Osteocyte (in vitro differentiated cells): ENCODE measurements at regions not wholly inside any gene's neighbourhood (a gene's known extent, or its start where the extent isn't known, plus 50 kb on each side); places are given as distances from the start of the nearest gene placed in this dataset.

ENCODE experiments used
- DNase-seq: peaks from one replicate; pipeline ENCODE4 v3.0.0; 2021; ENCODE audit warnings: mixed read lengths; ENCODE audit not compliant: unreplicated experiment; ENCODE audit errors: extremely low spot score
- H3K27ac Mint-ChIP-seq: one replicate; pipeline ENCODE4 v1.8.0; 2021; ENCODE audit warnings: mild to moderate bottlenecking, mixed read lengths; ENCODE audit not compliant: unreplicated experiment
- H3K27me3 Mint-ChIP-seq: one replicate; pipeline ENCODE4 v1.8.0; 2021; ENCODE audit warnings: mixed read lengths; ENCODE audit not compliant: unreplicated experiment
- H3K36me3 Mint-ChIP-seq: one replicate; pipeline ENCODE4 v1.8.0; 2021; ENCODE audit warnings: mixed read lengths; ENCODE audit not compliant: unreplicated experiment
- H3K4me1 Mint-ChIP-seq: one replicate; pipeline ENCODE4 v1.8.0; 2021; ENCODE audit warnings: mixed read lengths; ENCODE audit not compliant: unreplicated experiment
- H3K4me3 Mint-ChIP-seq: one replicate; pipeline ENCODE4 v1.8.0; 2021; ENCODE audit warnings: mild to moderate bottlenecking, moderate library complexity, mixed read lengths; ENCODE audit not compliant: unreplicated experiment
- H3K9me3 Mint-ChIP-seq: one replicate; pipeline ENCODE4 v1.8.0; 2021; ENCODE audit warnings: mixed read lengths; ENCODE audit not compliant: unreplicated experiment
- TF ChIP-seq, protein P1 (sequence below): fragments of 200-600 bp; sonication (generic); IDR thresholded peaks from 2 replicates; pipeline ENCODE4 v1.5.0; 2021; ENCODE audit warnings: antibody characterized with exemption, mild to moderate bottlenecking, moderate library complexity

DNA sequence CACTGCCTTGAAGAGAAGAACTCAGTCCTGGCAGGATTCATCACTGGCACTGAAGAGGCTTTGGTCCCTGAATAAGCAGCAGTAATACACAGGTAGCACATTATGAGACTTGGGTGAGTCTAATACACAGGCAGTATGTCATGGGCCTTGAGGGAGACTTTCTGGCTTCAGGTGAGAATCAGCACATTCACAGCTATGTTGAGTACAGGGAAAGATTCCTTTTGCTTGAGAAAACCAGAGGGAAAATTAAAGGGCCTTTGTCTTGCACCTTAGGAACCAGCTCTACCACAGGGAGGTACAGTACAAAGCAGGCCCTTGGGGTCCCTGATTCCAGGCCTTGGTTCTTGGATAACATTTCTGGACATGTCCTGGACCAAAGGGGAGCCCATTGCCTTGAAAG lies 484.6 kb downstream of the RFC3 start:
- DNase-seq, result no peak
- peaks cover 3% of the 10 kb centered on the region for H3K4me1 Mint-ChIP-seq
- no peak overlapping the region for H3K4me3 Mint-ChIP-seq
- peaks cover 14% of the 10 kb centered on the region for H3K27me3 Mint-ChIP-seq
- peaks cover 3% of the 10 kb centered on the region for H3K36me3 Mint-ChIP-seq
- H3K9me3 Mint-ChIP-seq, result peaks cover 12% of the 10 kb centered on the region
- TF ChIP-seq, protein P1, sequence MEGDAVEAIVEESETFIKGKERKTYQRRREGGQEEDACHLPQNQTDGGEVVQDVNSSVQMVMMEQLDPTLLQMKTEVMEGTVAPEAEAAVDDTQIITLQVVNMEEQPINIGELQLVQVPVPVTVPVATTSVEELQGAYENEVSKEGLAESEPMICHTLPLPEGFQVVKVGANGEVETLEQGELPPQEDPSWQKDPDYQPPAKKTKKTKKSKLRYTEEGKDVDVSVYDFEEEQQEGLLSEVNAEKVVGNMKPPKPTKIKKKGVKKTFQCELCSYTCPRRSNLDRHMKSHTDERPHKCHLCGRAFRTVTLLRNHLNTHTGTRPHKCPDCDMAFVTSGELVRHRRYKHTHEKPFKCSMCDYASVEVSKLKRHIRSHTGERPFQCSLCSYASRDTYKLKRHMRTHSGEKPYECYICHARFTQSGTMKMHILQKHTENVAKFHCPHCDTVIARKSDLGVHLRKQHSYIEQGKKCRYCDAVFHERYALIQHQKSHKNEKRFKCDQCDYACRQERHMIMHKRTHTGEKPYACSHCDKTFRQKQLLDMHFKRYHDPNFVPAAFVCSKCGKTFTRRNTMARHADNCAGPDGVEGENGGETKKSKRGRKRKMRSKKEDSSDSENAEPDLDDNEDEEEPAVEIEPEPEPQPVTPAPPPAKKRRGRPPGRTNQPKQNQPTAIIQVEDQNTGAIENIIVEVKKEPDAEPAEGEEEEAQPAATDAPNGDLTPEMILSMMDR, result no peak
- no peak overlapping the region for H3K27ac Mint-ChIP-seq

DNA sequence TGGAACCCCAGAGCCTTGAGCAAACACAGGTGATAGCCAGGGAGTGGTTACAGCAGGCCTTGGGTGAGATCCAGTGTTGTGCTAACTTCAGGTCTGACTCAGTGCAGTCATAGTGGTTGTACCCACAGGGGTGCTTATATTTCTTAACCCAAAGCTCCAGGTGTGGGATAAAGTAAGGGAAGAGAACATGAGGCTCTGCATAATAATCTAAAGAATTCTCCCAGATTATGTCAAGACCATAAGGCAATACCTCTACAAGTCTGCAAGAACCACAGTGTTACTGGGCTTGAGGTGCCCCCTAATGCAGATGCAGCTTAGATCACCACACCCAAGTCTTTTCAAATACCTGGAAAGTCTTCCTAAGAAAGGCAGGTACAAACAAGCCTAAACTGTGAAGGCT lies 485.4 kb downstream of the RFC3 start:
- Mint-ChIP-seq H3K36me3 (no peaks in the 10 kb centered on the region), H3K4me3 (no peak overlapping the region), H3K27me3 (peaks cover 14% of the 10 kb centered on the region), H3K9me3 (peaks cover 12% of the 10 kb centered on the region), H3K27ac (no peak overlapping the region), H3K4me1 (peaks cover 3% of the 10 kb centered on the region)
- no peak for DNase-seq
- TF ChIP-seq, protein P1, result no peak

DNA sequence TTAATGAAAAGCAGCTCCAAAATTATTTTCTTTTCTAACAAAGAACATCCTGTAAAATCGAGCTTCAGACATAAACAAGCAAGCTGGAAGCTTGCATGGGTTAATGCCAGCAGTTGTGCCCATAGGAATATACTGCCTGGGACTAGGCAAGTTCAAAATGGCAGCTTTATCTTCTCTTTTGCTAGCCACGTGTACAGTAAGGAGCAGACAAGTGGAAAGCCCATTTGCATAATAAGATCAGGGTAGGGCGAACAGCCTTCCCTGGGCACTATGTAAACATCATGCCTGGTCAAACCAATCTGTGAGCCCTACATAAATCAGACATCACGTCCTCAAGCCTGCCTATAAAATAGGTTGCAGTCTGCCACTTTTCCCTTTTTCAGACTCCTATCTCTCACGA lies 489.7 kb downstream of the RFC3 start:
- Mint-ChIP-seq H3K27ac (no peak overlapping the region), H3K27me3 (peaks cover 14% of the 10 kb centered on the region), H3K4me3 (no peak overlapping the region), H3K36me3 (no peaks in the 10 kb centered on the region), H3K9me3 (peaks cover 9% of the 10 kb centered on the region), H3K4me1 (peaks cover 3% of the 10 kb centered on the region)
- TF ChIP-seq, protein P1, result no peak
- DNase-seq, result no peak

DNA sequence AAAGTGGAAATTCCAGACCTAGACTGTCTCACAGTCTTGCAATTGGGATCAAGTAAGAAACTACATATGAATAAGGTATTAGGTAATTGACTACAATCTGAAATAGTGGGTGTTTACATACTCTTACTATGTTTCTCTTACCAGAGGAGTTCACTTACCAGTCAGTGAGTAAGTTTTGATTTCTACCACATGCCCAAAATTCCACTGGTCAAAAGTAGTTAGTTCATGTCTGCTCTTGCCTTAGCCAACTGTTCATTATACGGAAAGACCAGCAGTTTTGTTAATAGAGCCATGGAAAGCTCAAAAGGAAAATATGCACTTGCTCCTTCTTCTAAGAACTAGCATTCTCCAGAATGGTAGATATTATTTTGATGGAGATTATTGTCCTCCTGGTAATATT lies 490.8 kb downstream of the RFC3 start:
- no peaks in the 10 kb centered on the region for H3K36me3 Mint-ChIP-seq
- H3K4me1 Mint-ChIP-seq, result peaks cover 3% of the 10 kb centered on the region
- no peak overlapping the region for H3K4me3 Mint-ChIP-seq
- peaks cover 8% of the 10 kb centered on the region for H3K9me3 Mint-ChIP-seq
- peaks cover 14% of the 10 kb centered on the region for H3K27me3 Mint-ChIP-seq
- no peak for DNase-seq
- no peak overlapping the region for H3K27ac Mint-ChIP-seq
- TF ChIP-seq, protein P1, result no peak

DNA sequence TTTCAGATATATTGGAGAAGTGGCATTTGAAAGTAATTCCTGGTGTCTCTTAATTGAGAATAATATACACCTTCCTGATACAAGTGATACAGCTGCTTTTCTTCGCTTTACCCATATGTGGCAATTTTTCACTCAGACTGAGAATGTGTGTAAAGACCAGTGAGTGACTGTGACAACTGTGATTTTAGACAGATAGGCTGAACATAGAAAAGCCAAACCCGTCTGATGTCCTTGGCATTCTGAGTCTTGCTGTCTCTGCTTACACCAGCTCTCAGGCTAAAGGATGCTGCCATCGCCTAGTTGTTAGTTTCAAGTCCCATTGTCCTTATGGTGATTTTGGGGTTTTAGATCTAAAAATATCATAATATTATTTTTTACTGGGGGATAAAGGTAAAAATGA lies 492.6 kb downstream of the RFC3 start:
- Mint-ChIP-seq H3K4me3 (no peak overlapping the region), H3K36me3 (no peaks in the 10 kb centered on the region), H3K27ac (no peak overlapping the region), H3K27me3 (peaks cover 10% of the 10 kb centered on the region), H3K4me1 (peaks cover 3% of the 10 kb centered on the region), H3K9me3 (no peaks in the 10 kb centered on the region)
- no peak for DNase-seq
- TF ChIP-seq, protein P1, result no peak
